GM18508 (cell line): ENCODE measurements at regions not wholly inside any gene's neighbourhood (a gene's known extent, or its start where the extent isn't known, plus 50 kb on each side); places are given as distances from the start of the nearest gene placed in this dataset.
"Not testable (repeated sequence)": the region's sequence is repeated elsewhere in the genome, so short reads cannot be mapped to it uniquely, and the experiment has no call there.

Experiments
- ATAC-seq: cut with Tn5 transposase; IDR thresholded peaks from one replicate; pipeline ENCODE4 v1.9.1; 2021; ENCODE audit warnings: moderate number of reproducible peaks; ENCODE audit not compliant: insufficient read depth, unreplicated experiment

DNA sequence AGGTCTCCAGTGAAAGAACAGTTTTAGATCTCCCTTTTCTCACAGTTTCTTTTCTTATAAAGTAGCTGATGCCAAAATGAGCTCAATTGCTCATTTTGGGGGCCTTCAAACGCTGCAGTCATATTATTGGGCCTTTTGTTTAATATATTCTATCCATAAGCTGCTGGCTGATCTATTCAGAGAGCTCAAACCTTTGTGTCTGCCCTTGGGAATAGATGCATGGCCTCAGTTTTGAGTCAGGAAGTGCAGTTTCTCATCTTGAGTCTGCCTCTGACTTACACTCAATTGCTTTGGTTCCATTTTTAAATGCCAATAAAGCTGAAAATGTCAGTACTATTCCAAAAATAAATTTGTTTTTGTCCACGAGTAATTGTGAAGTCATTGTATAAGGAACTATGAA lies 468.9 kb downstream of the KLF12 start:
- no peak for ATAC-seq

DNA sequence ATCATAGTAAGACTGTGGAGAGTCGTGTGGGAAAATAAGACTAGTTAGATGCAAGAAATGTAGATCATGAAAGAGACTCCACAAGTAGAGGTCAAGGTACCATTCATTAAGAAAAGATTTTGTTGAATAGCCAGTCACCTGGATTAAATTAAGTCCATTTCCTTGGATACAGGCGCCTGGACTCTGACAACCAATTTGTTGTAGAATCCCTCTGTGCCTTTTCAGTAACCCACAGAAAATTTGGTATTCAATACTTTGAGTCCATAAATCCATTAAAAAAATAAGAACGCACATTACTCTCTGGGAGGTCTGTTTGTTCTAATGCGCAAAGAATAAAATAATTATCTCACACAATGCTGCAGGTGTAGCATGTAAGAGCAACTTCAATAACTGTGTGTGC lies 469.4 kb downstream of the KLF12 start:
- no peak for ATAC-seq

DNA sequence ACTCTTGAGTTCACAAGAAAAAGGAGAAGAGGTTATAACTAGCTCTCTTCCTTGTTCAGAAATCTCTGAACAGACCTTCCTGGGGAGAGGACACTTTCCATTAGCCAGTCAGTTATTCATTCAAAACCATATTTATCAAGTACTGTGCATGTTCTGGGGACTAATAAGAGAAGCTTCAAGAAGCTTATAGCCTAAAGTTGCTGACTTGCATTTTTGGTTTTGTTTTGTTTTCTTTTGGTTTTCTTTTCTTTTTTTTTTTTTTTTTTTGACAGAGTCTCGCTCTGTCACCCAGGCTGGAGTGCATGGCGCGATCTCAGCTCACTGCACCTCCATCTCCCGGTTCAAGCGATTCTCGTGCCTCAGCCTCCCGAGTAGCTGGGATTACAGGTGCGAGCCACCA lies 471.4 kb downstream of the KLF12 start:
- no peak for ATAC-seq

DNA sequence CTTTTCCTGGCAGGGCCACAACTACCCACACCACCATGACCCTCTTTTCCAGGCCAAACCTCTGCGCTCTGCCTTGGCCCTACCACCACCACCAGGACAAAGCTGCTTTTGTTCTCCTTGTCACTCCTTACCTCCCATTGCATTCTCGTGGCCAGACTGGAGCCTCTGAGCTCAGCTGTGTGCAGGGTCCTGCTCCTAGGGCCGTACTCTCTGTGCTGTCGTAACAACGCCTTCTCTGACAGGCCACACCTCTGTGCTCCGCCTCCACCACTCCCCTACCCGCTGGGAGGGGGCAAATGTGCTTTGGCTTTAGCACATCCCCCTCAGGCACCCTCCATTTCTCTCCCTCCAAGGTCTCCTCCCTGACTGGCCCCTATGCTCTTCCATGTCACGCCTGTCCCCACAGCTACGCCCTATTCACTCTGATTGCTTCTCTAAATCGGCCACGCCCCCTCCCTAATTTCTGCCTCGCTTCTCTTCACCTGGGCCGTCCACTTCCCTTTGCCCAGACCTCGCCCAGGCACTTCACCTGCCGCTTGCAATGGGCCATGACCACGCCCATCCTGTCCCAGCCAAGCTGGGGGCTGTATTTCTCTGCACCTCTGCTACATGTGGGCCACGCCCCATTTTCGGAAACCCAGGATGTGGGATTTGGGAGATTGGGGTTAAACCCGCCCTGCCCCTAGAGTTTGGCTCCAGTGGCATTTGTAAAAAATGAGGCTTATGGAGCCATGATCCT lies 472.3 kb downstream of the KLF12 start:
- ATAC-seq = no peak

DNA sequence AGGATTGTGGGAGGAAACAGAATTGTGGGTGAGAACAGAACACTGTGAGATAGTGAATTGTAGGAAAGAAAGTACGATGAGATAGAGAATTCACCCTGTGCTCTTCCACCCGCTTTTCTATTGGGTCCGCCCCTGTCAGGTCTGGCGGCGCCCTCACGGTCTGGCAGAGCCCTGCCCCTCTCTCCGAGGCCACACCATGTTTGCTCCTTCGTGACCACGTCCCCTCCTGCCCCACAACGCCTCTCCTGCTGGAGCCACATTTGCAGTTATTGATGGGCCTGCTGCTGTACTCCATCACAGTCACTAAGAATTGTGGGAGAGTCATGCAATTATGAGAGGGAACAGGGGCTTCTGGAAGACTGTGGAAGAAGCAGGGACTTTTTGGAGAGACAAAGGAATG lies 473.1 kb downstream of the KLF12 start:
- no peak for ATAC-seq

DNA sequence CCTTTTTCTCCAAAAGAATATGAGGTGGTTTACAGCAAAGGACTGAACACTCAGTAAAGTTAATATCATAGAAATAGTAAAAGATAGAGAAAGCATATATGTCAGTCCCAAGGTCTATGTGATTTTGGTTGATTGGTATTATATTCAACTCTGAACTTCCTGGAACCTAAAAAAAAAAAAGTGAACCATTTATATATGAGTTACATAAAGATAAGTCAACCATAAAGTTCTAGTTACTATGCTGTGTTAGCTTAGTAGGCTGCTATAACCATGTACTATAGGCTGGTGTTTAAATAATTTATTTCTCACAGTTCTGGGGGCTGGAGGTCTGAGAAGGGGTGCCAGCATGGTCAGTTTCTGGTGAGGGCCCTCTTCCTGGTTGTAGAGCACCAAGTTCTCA lies 475.6 kb downstream of the KLF12 start:
- ATAC-seq = no peak

DNA sequence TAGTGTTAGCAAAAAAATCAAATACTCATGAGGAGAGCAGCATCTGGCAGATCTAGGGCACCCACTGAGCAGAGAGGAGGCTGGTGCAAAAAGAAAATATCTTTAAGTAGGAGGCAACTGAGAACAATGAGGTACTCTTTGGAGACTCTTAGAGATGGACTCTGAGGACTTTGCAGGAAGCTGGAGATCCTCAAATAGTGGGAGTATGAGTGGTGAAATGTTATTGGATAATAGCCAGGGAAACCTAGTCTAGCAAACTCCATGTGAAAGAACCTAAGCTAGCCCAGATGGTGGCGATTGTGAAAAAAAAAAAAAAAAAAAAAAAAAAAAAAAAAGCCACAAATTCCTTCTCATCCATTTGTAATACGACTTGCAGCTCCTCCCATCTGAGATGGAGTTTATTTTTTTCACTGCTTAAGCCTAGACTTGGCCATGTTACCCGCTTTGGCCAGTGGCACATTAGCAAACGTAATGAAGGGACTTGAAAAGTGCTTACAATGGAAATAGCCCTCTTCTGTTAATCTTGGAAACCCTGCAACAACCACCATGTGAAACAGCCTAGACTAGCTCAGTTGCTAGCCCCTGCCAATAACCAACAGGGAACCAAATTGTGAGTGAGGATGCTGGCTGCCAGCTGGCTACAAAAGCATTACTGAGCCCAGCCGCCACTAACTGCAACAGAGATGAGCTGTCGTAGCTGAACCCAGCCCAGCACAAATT lies 476.2 kb downstream of the KLF12 start:
- no peak for ATAC-seq

DNA sequence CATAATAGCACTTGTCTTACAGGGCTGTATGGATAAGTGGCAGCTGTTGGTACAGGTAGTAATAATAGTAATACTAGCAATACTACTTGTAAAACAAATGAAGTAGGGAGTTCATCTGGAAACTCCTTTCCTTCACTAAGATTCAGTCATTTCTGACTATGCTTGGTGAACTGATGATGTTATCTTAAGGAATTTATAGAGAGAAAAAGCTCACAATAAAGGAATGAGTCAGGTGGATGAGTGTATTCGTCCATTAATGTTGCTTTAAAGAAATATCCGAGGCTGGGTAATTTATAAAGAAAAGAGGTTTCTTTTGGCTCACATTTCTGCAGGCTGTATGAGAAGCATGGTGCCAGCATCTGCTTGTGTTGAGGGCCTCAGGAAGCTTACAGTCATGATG lies 477.3 kb downstream of the KLF12 start:
- ATAC-seq = no peak

DNA sequence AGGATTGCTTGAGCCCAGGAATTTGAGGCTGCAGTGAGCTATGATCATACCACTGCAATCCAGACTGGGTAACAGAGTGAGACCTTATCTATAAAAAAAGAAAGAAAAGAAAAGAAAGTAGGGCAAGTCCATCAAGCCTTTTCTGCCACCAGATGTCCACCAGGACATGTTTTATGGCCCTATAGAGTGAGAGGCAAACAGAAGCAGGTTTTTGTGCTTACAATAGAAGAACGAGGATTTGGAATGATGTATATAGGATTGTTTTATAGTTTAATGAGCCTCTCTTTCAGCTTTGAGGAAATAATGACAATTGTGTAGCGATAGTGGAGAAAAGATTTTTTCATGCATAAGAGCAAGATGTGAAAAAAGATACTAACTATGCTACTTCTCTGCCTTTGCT lies 480.5 kb downstream of the KLF12 start:
- no peak for ATAC-seq

DNA sequence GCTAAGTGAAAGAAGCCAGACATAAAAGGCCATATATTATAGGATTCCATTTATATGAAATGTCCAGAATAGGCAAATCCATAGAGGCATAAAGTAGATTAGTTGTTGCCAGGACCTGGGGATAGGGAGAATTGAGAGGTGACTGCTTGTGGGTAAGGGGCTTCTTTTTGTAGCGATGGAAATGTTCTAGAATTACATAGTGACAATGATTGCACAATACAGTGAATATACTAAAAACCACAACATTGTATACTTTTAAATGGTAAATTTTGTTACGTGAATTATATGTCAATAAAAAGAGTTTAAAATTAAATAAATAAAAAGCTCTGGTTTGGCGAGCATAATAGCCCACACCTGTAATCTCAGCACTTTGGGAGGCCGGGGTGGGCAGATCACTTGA lies 486.8 kb downstream of the KLF12 start:
- no peak for ATAC-seq

DNA sequence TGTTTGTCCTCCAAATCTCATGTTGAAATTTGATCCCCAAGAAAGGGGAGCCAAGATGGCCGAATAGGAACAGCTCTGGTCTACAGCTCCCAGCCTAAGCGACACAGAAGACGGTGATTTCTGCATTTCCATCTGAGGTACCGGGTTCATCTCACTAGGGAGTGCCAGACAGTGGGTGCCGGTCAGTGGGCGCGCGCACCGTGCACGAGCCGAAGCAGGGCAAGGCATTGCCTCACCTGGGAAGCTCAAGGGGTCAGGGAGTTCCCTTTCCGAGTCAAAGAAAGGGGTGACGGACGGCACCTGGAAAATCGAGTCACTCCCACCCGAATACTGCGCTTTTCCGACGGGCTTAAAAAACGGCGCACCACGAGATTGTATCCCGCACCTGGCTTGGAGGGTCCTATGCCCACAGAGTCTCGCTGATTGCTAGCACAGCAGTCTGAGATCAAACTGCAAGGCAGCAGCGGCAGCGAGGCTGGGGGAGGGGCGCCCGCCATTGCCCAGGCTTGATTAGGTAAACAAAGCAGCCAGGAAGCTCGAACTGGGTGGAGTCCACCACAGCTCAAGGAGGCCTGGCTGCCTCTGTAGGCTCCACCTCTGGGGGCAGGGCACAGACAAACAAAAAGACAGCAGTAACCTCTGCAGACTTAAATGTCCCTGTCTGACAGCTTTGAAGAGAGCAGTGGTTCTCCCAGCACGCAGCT lies 493.6 kb downstream of the KLF12 start:
- ATAC-seq = not testable (repeated sequence)

DNA sequence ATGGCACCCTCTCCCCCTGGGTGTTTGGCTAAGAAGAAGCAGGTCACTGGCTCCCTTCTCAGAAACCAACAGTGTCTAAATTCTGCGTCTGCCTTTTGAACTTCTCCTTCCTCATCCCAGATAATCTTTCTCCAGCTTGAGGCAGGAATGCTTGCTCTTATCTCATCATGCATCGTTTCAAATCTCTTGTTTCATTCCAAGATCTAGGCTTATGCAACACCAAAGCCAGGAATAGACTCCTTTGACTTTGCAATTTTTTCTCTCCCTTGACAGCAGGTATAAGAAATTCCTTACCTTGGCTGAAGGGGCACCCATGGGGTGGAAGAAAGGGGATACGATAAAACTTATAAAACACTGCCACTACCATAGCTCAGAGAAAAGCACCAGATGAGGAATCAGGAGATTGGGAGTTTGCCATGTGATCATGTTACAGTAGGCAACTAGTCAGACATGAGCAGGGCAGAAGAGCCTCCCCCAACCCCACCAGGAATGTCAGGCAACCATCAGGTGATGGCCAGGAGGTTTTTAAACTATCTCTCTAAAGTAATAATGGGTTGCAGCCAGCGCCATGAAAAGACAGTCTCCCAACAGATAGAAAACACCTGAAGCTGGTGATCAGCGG lies 498.9 kb downstream of the KLF12 start:
- ATAC-seq = no peak

DNA sequence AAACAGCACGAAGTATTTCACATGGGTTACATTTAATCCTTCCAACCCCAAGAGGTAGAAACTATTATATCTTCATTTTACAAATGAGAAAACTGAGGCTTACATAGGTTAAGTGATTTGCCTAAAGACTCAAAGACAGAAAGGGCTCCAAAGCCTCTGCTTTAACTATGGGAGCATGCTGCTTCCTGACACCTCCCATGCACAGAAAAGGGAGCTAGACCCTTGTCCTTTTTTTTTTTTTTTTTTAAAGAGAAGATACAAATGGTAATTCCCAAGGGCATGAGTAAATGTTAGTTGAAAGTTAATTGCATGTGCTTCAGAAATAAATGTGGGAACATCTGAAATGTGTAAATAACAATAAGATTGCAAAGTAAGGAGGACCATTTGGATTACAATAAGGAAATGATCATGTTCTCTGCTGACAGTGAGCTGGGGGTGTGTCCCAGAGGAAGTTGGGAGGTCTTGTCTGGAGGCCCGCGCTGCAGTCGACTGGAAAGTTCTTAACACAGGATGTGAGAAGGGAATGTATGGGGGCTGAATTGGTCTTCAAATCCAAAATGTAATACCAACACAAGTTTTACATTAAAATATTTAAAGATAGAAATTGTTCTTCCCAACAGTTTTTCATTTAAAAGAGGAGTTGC lies 500.3 kb downstream of the KLF12 start:
- ATAC-seq = no peak

DNA sequence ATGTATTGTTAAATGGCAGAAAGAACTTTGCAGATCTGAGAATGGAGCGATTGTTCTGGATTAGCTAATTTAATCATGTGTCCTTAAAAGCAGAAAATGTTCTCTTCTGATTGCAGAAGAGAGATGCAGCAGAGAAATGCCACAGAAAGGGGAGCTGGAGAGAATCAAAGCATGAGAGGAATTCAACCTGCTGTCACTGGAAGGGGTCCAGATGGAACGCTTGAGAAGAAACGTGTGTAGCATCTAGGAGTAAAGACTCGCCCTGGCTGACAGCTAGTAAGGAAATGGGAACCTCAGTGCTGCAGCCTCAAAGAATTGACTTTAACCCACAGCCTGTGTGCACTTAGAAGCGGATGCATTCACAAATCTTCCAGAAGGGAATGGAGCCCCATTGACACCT lies 502.8 kb downstream of the KLF12 start:
- no peak for ATAC-seq

DNA sequence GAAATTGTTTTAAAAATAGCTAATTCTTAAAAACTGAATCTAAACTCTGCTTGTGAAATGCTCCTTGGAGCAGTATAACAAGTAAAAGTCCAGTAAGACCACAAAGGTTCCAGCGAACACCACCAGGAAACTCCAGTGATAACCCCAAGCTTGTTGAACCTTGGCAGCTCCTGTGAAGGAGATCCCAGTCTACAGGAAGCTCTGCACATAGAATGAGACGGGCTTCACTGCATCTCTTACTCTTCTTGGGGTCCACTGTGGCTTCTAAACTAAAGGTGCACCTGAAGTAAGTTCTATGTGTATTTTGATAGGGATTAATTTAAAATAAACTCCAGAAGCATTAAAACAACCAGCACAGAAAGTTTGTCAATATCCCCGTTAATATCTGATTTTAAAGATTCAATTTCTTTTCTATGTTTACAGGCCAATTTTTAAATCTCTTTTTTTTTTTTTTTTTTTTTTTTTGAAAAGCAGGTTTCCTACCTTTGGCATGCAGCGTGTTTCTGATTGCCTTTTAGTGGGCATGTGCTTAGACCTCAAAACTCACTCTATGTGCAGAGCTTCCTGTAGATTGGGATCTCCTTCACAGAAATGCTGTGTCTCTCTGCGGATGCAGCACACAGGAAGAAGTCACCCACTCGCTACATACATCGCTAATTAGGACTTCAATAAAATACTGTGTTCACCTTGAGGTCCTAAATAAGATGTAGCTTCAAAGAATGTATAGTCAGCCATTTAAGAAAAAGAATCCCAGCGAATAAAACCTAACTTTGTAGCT lies 508.5 kb downstream of the KLF12 start:
- no peak for ATAC-seq

DNA sequence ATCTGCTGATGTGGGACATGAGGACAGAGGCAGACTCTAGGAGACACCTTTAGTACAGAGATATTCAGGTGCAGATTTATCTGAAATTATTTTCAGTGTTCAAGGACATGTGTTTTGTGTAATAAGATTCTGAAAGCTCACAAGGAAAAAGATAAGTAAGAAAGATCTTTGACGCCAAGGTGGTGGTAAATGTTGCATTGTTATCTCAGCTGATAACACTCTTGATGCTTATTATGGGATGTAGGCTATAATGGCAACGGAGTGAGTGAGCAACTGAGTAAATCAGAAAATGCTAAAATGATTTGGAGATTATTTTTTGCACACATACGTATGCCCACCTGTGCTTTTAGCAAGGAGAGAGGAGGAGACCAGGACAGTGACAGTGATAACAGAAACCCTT lies 510.9 kb downstream of the KLF12 start:
- no peak for ATAC-seq

DNA sequence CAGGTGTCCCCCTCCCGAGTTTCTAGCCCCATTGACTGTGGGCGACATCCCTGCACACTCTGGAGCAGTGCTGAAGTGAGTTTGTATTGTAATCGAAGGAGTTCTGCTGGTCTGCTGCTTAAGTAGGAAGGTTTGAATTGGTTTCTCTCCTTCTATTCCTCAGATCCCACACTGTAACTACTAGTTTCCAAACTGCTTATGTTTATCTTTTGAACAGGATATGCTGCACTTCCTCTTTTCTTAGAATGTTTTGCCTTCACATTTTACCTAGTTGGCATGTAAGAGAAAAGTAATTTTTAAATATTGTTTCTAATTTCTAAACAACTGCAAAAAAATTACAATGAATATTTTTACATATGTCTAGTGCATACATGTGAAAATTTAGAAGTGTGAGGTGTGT lies 511.8 kb downstream of the KLF12 start:
- ATAC-seq = no peak

DNA sequence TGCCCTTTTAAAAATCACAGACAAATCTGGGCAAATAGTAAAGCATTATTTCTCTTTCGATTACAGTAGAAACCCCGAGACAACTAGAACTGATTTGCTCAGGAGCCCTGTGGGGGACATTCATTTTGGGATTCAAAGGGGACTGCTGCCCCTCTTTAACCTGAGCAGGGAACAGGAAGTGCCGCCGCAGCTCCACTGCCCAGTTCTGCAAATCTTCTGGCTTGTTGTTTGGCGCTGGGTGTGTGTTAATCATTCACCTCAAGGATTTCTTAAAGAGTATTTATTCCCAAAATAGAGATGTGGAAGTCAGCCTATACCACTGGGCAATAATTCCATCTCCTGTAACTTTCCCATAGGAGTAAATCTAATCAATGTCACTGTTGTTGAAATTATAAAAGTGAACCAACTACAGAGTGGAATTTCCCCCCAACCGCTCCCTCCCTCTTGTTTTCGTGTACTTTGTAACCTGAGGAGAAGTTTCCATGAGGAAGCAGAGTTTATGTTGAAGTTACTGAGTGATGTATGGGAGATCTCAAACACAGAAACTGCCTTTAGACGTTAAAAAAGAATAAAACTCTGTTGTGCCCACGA lies 515.8 kb downstream of the KLF12 start:
- ATAC-seq = no peak

DNA sequence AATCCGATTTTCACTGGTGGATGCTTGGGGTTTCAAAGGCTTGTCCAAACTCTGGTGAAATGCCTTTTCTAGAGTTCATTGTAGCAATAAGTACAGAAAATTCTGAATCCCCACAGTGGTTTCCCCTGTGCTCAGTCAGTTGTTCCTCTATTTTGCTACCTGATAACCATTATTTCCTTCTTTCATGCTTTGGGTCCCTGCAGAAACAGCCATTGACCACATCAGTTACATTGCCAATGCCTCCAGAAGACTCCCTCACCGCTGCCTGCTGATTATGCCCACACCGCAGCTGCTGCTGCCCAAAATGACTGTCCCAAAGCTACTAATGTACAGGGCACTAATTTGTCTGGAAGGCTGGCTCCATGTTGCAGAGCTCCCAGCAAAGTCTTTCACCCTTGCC lies 517.3 kb downstream of the KLF12 start:
- no peak for ATAC-seq
